KMS-11 (cell line): ENCODE measurements at regions not wholly inside any gene's neighbourhood (a gene's known extent, or its start where the extent isn't known, plus 50 kb on each side); places are given as distances from the start of the nearest gene placed in this dataset.
"Not testable (repeated sequence)": the region's sequence is repeated elsewhere in the genome, so short reads cannot be mapped to it uniquely, and the experiment has no call there.

ENCODE experiments used
- H2AFZ ChIP-seq: fragments of 200-600 bp; sonication (generic); 2 replicates; pipeline ENCODE4 v1.6.1; 2016; ENCODE audit warnings: antibody characterized with exemption, mixed run types, low read depth
- H3K27ac ChIP-seq: fragments of 200-600 bp; sonication (generic); 2 replicates; pipeline ENCODE4 v1.6.1; 2016; ENCODE audit warnings: mild to moderate bottlenecking, mixed run types
- H3K27me3 ChIP-seq: fragments of 200-600 bp; sonication (generic); 2 replicates; pipeline ENCODE4 v1.6.1; 2017; ENCODE audit warnings: mild to moderate bottlenecking, low read depth, mixed run types, moderate library complexity; ENCODE audit not compliant: insufficient read depth
- H3K36me3 ChIP-seq: fragments of 200-600 bp; sonication (generic); 2 replicates; pipeline ENCODE4 v1.6.1; 2017; ENCODE audit warnings: mild to moderate bottlenecking, mixed run types; ENCODE audit not compliant: insufficient read depth
- H3K4me1 ChIP-seq: fragments of 200-600 bp; sonication (generic); 2 replicates; pipeline ENCODE4 v1.6.1; 2016; ENCODE audit warnings: mild to moderate bottlenecking, low read depth, mixed run types; ENCODE audit not compliant: poor library complexity, severe bottlenecking
- H3K4me2 ChIP-seq: fragments of 200-600 bp; sonication (generic); 2 replicates; pipeline ENCODE4 v1.7.0; 2016; ENCODE audit warnings: mild to moderate bottlenecking, mixed run types
- H3K4me3 ChIP-seq: fragments of 200-600 bp; sonication (generic); IDR thresholded peaks from 2 replicates; pipeline ENCODE4 v1.6.1; 2017; ENCODE audit warnings: low read depth, low read length, mixed read lengths; ENCODE audit not compliant: insufficient read depth
- H3K79me2 ChIP-seq: fragments of 200-600 bp; sonication (generic); 2 replicates; pipeline ENCODE4 v1.6.1; 2016; ENCODE audit warnings: low read depth, mixed run types; ENCODE audit not compliant: insufficient read depth
- H3K9ac ChIP-seq: fragments of 200-600 bp; sonication (generic); 2 replicates; pipeline ENCODE4 v1.6.1; 2016; ENCODE audit warnings: mild to moderate bottlenecking, mixed run types
- H4K20me1 ChIP-seq: fragments of 200-600 bp; sonication (generic); 2 replicates; pipeline ENCODE4 v1.6.1; 2016; ENCODE audit warnings: mild to moderate bottlenecking, mixed run types; ENCODE audit not compliant: insufficient read depth
- CTCF ChIP-seq: fragments of 200-600 bp; sonication (generic); conservative IDR thresholded peaks from 2 replicates; pipeline ENCODE4 v1.6.1; 2017; ENCODE audit warnings: low read depth, mild to moderate bottlenecking, antibody characterized with exemption, low read length, moderate library complexity, mixed read lengths

GRCh38 chr6:27168108-27168507 is 79.4 kb upstream of the PRSS16 start:
- Histone ChIP-seq H3K4me1 (no peaks in the 10 kb centered on the region), H4K20me1 (no peaks in the 10 kb centered on the region), H3K27ac (no peak overlapping the region), H3K4me3 (no peak overlapping the region), H3K4me2 (no peak overlapping the region), H3K9ac (no peak overlapping the region), H3K36me3 (no peaks in the 10 kb centered on the region), H3K79me2 (no peaks in the 10 kb centered on the region), H3K27me3 (no peaks in the 10 kb centered on the region), H2AFZ (no peak overlapping the region)
- no peak for TF ChIP-seq CTCF

- no peak overlapping the region for H3K9ac ChIP-seq
- no peaks in the 10 kb centered on the region for H3K36me3 ChIP-seq
- H2AFZ ChIP-seq = no peak overlapping the region
- no peaks in the 10 kb centered on the region for H3K27me3 ChIP-seq
- H3K27ac ChIP-seq = no peak overlapping the region
- H3K4me2 ChIP-seq = no peak overlapping the region
- no peaks in the 10 kb centered on the region for H4K20me1 ChIP-seq
- no peaks in the 10 kb centered on the region for H3K79me2 ChIP-seq
- TF ChIP-seq CTCF = no peak
- no peaks in the 10 kb centered on the region for H3K4me1 ChIP-seq
- no peak overlapping the region for H3K4me3 ChIP-seq
Observed at GRCh38 chr6:27168586-27169443, 78.7 kb upstream of the PRSS16 start.

- H3K27me3 ChIP-seq, H3K4me1 ChIP-seq, H3K79me2 ChIP-seq, H3K4me3 ChIP-seq, H3K36me3 ChIP-seq, H2AFZ ChIP-seq, H4K20me1 ChIP-seq, H3K4me2 ChIP-seq, H3K9ac ChIP-seq, H3K27ac ChIP-seq: not testable (repeated sequence)
Observed at GRCh38 chr6:27172524-27173231, 74.8 kb upstream of the PRSS16 start.

- not testable (repeated sequence) for H4K20me1 ChIP-seq, H3K79me2 ChIP-seq, H3K9ac ChIP-seq, H3K4me1 ChIP-seq, H3K4me3 ChIP-seq, H3K27ac ChIP-seq, H3K36me3 ChIP-seq, H3K4me2 ChIP-seq, H3K27me3 ChIP-seq, H2AFZ ChIP-seq
Observed at GRCh38 chr6:27173232-27173601, 74.3 kb upstream of the PRSS16 start.

GRCh38 chr6:27174958-27175357 is 72.5 kb upstream of the PRSS16 start:
- H3K27me3 ChIP-seq = no peaks in the 10 kb centered on the region
- no peak overlapping the region for H3K4me2 ChIP-seq
- H3K4me3 ChIP-seq = no peak overlapping the region
- no peak overlapping the region for H3K9ac ChIP-seq
- H3K27ac ChIP-seq = no peak overlapping the region
- H3K79me2 ChIP-seq = no peaks in the 10 kb centered on the region
- H3K36me3 ChIP-seq = no peaks in the 10 kb centered on the region
- no peak overlapping the region for H2AFZ ChIP-seq
- no peak for TF ChIP-seq CTCF
- peaks cover 4% of the 10 kb centered on the region for H3K4me1 ChIP-seq
- H4K20me1 ChIP-seq = no peaks in the 10 kb centered on the region
